ENCODE measurements at regions not wholly inside any gene's neighbourhood (a gene's known extent, or its start where the extent isn't known, plus 50 kb on each side); places are given as distances from the start of the nearest gene placed in this dataset.

DNA sequence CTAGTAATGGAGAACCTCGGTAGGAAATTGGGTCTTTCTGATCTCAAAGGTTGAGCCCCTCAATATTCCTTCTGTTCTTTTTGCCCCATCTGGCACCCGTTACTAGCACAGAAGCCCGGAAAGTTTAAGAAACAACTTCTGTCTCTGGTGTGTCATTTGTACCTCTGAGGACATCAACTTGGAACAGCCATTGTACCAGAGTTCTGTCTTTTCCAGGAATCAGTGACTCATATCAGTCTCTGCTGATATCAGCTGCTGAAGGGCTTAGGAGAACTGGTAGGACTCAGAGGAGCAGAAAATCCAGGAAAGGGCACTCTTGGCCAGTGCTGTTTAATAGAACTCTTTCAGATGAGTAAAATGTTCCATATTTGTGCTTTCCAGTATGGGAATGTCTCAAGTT lies 78.3 kb upstream of the CHD6 start:
- Histone ChIP-seq H3K27ac (ENCODE audit: low read depth, low read length) (no peak overlapping the region), H3K9me3 (ENCODE audit: control insufficient read depth, low read length) (no peaks in the 10 kb centered on the region), H3K4me3 (ENCODE audit: low read length) (no peak overlapping the region), H3K4me1 (ENCODE audit: control insufficient read depth, insufficient read depth, low read length) (no peaks in the 10 kb centered on the region), H3K36me3 (ENCODE audit: control insufficient read depth, insufficient read depth, low read length) (no peaks in the 10 kb centered on the region), H3K27me3 (ENCODE audit: control insufficient read depth, insufficient read depth, low read length, poor library complexity, severe bottlenecking) (no peaks in the 10 kb centered on the region), H3K9ac (ENCODE audit: extremely low read depth, low read length, poor library complexity, severe bottlenecking) (no peak overlapping the region)
- 94 to 97% methylated on average over 3 of the region's 3 CpGs for WGBS, 2 experiments (ENCODE audit: insufficient coverage in 1 of 2, insufficient read length in 1 of 2)
- no peaks in the 10 kb centered on the region for H3K9me3 Mint-ChIP-seq
- H3K27ac Mint-ChIP-seq: no peak overlapping the region
- no peak overlapping the region for H3K4me3 Mint-ChIP-seq
- DNase-seq: peak; percentile 10
- TF ChIP-seq CTCF (conservative IDR thresholded peaks at IDR 0.05): no peak
- peaks cover 2% of the 10 kb centered on the region for H3K27me3 Mint-ChIP-seq (ENCODE audit: insufficient read depth)
- peaks cover 10% of the 10 kb centered on the region for H3K4me1 Mint-ChIP-seq
- H3K36me3 Mint-ChIP-seq (ENCODE audit: low read depth): no peaks in the 10 kb centered on the region

DNA sequence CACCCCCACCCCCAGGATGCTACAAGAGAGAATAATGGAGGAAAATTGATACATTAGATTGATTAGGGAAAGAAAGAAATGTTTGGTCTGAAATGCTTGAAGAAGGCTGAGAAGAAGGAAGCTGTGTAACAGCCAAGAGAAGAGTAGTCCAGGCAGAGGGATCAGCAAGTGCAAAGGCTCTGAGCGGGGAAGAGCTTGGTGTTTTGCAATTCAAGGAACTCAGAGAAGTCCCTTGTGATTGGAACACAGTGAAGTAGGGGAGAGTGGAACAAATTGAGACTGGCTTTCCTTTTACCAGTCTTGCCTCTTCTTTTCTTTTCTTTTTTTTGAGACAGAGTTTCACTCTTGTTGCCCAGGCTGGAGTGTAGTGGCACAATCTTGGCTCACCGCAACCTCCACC lies 76.6 kb upstream of the CHD6 start:
- Histone ChIP-seq H3K27me3 (ENCODE audit: control insufficient read depth, insufficient read depth, low read length, poor library complexity, severe bottlenecking) (no peaks in the 10 kb centered on the region), H3K9me3 (ENCODE audit: control insufficient read depth, low read length) (no peaks in the 10 kb centered on the region), H3K4me1 (ENCODE audit: control insufficient read depth, insufficient read depth, low read length) (peaks cover 5% of the 10 kb centered on the region), H3K36me3 (ENCODE audit: control insufficient read depth, insufficient read depth, low read length) (no peaks in the 10 kb centered on the region), H3K9ac (ENCODE audit: extremely low read depth, low read length, poor library complexity, severe bottlenecking) (no peak overlapping the region), H3K4me3 (ENCODE audit: low read length) (no peak overlapping the region), H3K27ac (ENCODE audit: low read depth, low read length) (no peak overlapping the region)
- DNase-seq: peak; percentile 31
- no peaks in the 10 kb centered on the region for H3K9me3 Mint-ChIP-seq
- no peaks in the 10 kb centered on the region for H3K36me3 Mint-ChIP-seq (ENCODE audit: low read depth)
- H3K27ac Mint-ChIP-seq: no peak overlapping the region
- H3K4me3 Mint-ChIP-seq: no peak overlapping the region
- WGBS, 2 experiments (ENCODE audit: insufficient coverage in 1 of 2, insufficient read length in 1 of 2): 98% methylated on average over 2 of the region's 2 CpGs; no CpG with 5 or more reads in 1 of the 2 experiments
- H3K27me3 Mint-ChIP-seq (ENCODE audit: insufficient read depth): peaks cover 2% of the 10 kb centered on the region
- peaks cover 21% of the 10 kb centered on the region for H3K4me1 Mint-ChIP-seq
- no peak for TF ChIP-seq CTCF (conservative IDR thresholded peaks at IDR 0.05)

GRCh38 chr20:41693136-41693979 lies 75.2 kb upstream of the CHD6 start:
- Histone ChIP-seq H3K9me3 (ENCODE audit: control insufficient read depth, low read length) (no peaks in the 10 kb centered on the region), H3K36me3 (ENCODE audit: control insufficient read depth, insufficient read depth, low read length) (no peaks in the 10 kb centered on the region), H3K9ac (ENCODE audit: extremely low read depth, low read length, poor library complexity, severe bottlenecking) (peak overlapping the region; percentile 65), H3K27me3 (ENCODE audit: control insufficient read depth, insufficient read depth, low read length, poor library complexity, severe bottlenecking) (no peaks in the 10 kb centered on the region), H3K27ac (ENCODE audit: low read depth, low read length) (peak overlapping the region; percentile 55), H3K4me3 (ENCODE audit: low read length) (peak overlapping the region; percentile 97), H3K4me1 (ENCODE audit: control insufficient read depth, insufficient read depth, low read length) (peaks cover 5% of the 10 kb centered on the region)
- peak; percentile 90 for DNase-seq
- peaks cover 21% of the 10 kb centered on the region for H3K4me1 Mint-ChIP-seq
- H3K4me3 Mint-ChIP-seq: peak overlapping the region; percentile 82
- peak; percentile 77 for TF ChIP-seq CTCF (conservative IDR thresholded peaks at IDR 0.05)
- whole genome bisulfite sequencing, 2 experiments (ENCODE audit: insufficient coverage in 1 of 2, insufficient read length in 1 of 2): 1 to 3% methylated on average over 22 to 33 of the region's 33 CpGs
- no peaks in the 10 kb centered on the region for H3K9me3 Mint-ChIP-seq
- H3K36me3 Mint-ChIP-seq (ENCODE audit: low read depth): no peaks in the 10 kb centered on the region
- H3K27ac Mint-ChIP-seq: peak overlapping the region; percentile 87
- peaks cover 2% of the 10 kb centered on the region for H3K27me3 Mint-ChIP-seq (ENCODE audit: insufficient read depth)

Measured in endodermal cell (in vitro differentiated cells).